HL-60 (cell line): ENCODE measurements at regions not wholly inside any gene's neighbourhood (a gene's known extent, or its start where the extent isn't known, plus 50 kb on each side); places are given as distances from the start of the nearest gene placed in this dataset.

ENCODE experiments used
- CTCF ChIP-seq: IDR thresholded peaks from one replicate; pipeline ENCODE4 v1.5.1; 2011; ENCODE audit warnings: low read length, control low read depth, inconsistent platforms; ENCODE audit not compliant: insufficient read depth
- GABPA ChIP-seq: IDR thresholded peaks from 2 replicates; pipeline ENCODE4 v1.6.1; 2012; ENCODE audit warnings: low read depth
- POLR2AphosphoS5 ChIP-seq: IDR thresholded peaks from 2 replicates; pipeline ENCODE4 v1.6.1; 2012; ENCODE audit warnings: low read depth
- REST ChIP-seq: IDR thresholded peaks from 2 replicates; pipeline ENCODE4 v1.6.1; 2012; ENCODE audit warnings: low read depth; ENCODE audit not compliant: insufficient replicate concordance
- SPI1 ChIP-seq: IDR thresholded peaks from 2 replicates; pipeline ENCODE4 v1.6.1; 2012; ENCODE audit warnings: low read depth, mild to moderate bottlenecking, borderline replicate concordance

- TF ChIP-seq CTCF (no peak), REST (no peak), GABPA (no peak), POLR2AphosphoS5 (no peak), SPI1 (no peak)
These were observed 289.8 kb downstream of the ARPP21 start for GRCh38 chr3:35929158-35929557.
